DND-41 (cell line): ENCODE measurements at regions not wholly inside any gene's neighbourhood (a gene's known extent, or its start where the extent isn't known, plus 50 kb on each side); places are given as distances from the start of the nearest gene placed in this dataset.

ENCODE experiments used
- CTCF ChIP-seq: IDR thresholded peaks from 2 replicates; pipeline ENCODE4 v1.5.1; 2012; ENCODE audit warnings: borderline replicate concordance, low read length, moderate library complexity, mild to moderate bottlenecking; ENCODE audit not compliant: poor library complexity, severe bottlenecking; ENCODE audit errors: extremely low read depth
- EZH2 ChIP-seq: IDR thresholded peaks from 3 replicates; pipeline ENCODE4 v1.6.1; 2012; ENCODE audit warnings: borderline replicate concordance, low read depth, mild to moderate bottlenecking, moderate library complexity, low read length, inconsistent platforms; ENCODE audit not compliant: severe bottlenecking

- no peak for TF ChIP-seq CTCF
- TF ChIP-seq EZH2: no peak
These were observed 1157.6 kb upstream of the ADGRL4 start for GRCh38 chr1:80164150-80164549.
